HG02623 (cell line): ENCODE measurements at regions not wholly inside any gene's neighbourhood (a gene's known extent, or its start where the extent isn't known, plus 50 kb on each side); places are given as distances from the start of the nearest gene placed in this dataset.

ENCODE experiments used
- ATAC-seq: cut with Tn5 transposase; IDR thresholded peaks from one replicate; pipeline ENCODE4 v1.9.1; 2021; ENCODE audit warnings: moderate library complexity; ENCODE audit not compliant: unreplicated experiment

GRCh38 chr22:47270463-47271135, 508.1 kb downstream of the TBC1D22A start:
- no peak for ATAC-seq

- no peak for ATAC-seq
Measured at GRCh38 chr22:47269516-47270088, 507.2 kb downstream of the TBC1D22A start.

GRCh38 chr22:47267513-47268282, 505.2 kb downstream of the TBC1D22A start:
- ATAC-seq: no peak

GRCh38 chr22:47266329-47266728, 503.9 kb downstream of the TBC1D22A start:
- ATAC-seq: no peak

- ATAC-seq: no peak
Measured at GRCh38 chr22:47260551-47260950, 498.1 kb downstream of the TBC1D22A start.

- no peak for ATAC-seq
Measured at GRCh38 chr22:47259990-47260389, 497.5 kb downstream of the TBC1D22A start.

- no peak for ATAC-seq
Measured at GRCh38 chr22:47259049-47259448, 496.6 kb downstream of the TBC1D22A start.

GRCh38 chr22:47257976-47258375, 495.5 kb downstream of the TBC1D22A start:
- no peak for ATAC-seq

GRCh38 chr22:47257566-47257965, 495.1 kb downstream of the TBC1D22A start:
- no peak for ATAC-seq

- no peak for ATAC-seq
Measured at GRCh38 chr22:47251911-47252310, 489.5 kb downstream of the TBC1D22A start.

GRCh38 chr22:47250995-47251765, 488.7 kb downstream of the TBC1D22A start:
- no peak for ATAC-seq

GRCh38 chr22:47249370-47249928, 487.0 kb downstream of the TBC1D22A start:
- no peak for ATAC-seq

- ATAC-seq: no peak
Measured at GRCh38 chr22:47248925-47249324, 486.5 kb downstream of the TBC1D22A start.

- no peak for ATAC-seq
Measured at GRCh38 chr22:47247579-47248240, 485.3 kb downstream of the TBC1D22A start.

- no peak for ATAC-seq
Measured at GRCh38 chr22:47245786-47246185, 483.3 kb downstream of the TBC1D22A start.

- no peak for ATAC-seq
Measured at GRCh38 chr22:47245286-47245685, 482.8 kb downstream of the TBC1D22A start.

GRCh38 chr22:47240116-47240515, 477.7 kb downstream of the TBC1D22A start:
- no peak for ATAC-seq

GRCh38 chr22:47239474-47239860, 477.0 kb downstream of the TBC1D22A start:
- no peak for ATAC-seq

- ATAC-seq: no peak
Measured at GRCh38 chr22:47238690-47239473, 476.4 kb downstream of the TBC1D22A start.
